SK-N-SH treated with all-trans-retinoic acid at 6 μM for 48 hours (cell line): ENCODE measurements at regions not wholly inside any gene's neighbourhood (a gene's known extent, or its start where the extent isn't known, plus 50 kb on each side); places are given as distances from the start of the nearest gene placed in this dataset.
"Not testable (repeated sequence)": the region's sequence is repeated elsewhere in the genome, so short reads cannot be mapped to it uniquely, and the experiment has no call there.

ENCODE experiments used
- ATAC-seq: fragments of 200-7000 bp; cut with Tn5 transposase; 3 replicates; pipeline ENCODE4 v1.9.1; 2020; ENCODE audit warnings: mild to moderate bottlenecking, moderate library complexity

- ATAC-seq, result peak; percentile 41; the same call in 2 of the 3 replicates
Measured at GRCh38 chr3:195669310-195669709, 51.5 kb upstream of the MUC20 start.

- not testable (repeated sequence) for ATAC-seq
Measured at GRCh38 chr3:195668131-195668766, 52.5 kb upstream of the MUC20 start.

- ATAC-seq, result not testable (repeated sequence)
Measured at GRCh38 chr3:195665311-195665710, 55.5 kb upstream of the MUC20 start.

GRCh38 chr3:195664131-195664530 lies 56.6 kb upstream of the MUC20 start:
- not testable (repeated sequence) for ATAC-seq

GRCh38 chr3:195659136-195659533 lies 61.6 kb upstream of the MUC20 start:
- ATAC-seq, result not testable (repeated sequence)

GRCh38 chr3:195658381-195659135 lies 62.2 kb upstream of the MUC20 start:
- peak; percentile 77 for ATAC-seq

- ATAC-seq, result peak; percentile 79
Measured at GRCh38 chr3:195657475-195658372, 63.1 kb upstream of the MUC20 start.

GRCh38 chr3:195656091-195656490 lies 64.7 kb upstream of the MUC20 start:
- not testable (repeated sequence) for ATAC-seq

GRCh38 chr3:195654746-195655145 lies 66.0 kb upstream of the MUC20 start:
- ATAC-seq, result not testable (repeated sequence)

GRCh38 chr3:195654138-195654537 lies 66.6 kb upstream of the MUC20 start:
- ATAC-seq, result not testable (repeated sequence)

GRCh38 chr3:195653641-195654040 lies 67.1 kb upstream of the MUC20 start:
- ATAC-seq, result peak; percentile 56

GRCh38 chr3:195647912-195648702 lies 64.4 kb upstream of the APOD start:
- ATAC-seq, result not testable (repeated sequence)

GRCh38 chr3:195645872-195646271 lies 62.1 kb upstream of the APOD start:
- not testable (repeated sequence) for ATAC-seq

- not testable (repeated sequence) for ATAC-seq
Measured at GRCh38 chr3:195643245-195643644, 59.5 kb upstream of the APOD start.

- not testable (repeated sequence) for ATAC-seq
Measured at GRCh38 chr3:195642311-195642710, 58.6 kb upstream of the APOD start.

GRCh38 chr3:195638456-195638855 lies 54.7 kb upstream of the APOD start:
- not testable (repeated sequence) for ATAC-seq

GRCh38 chr3:195637473-195638233 lies 53.9 kb upstream of the APOD start:
- ATAC-seq, result not testable (repeated sequence)

- not testable (repeated sequence) for ATAC-seq
Measured at GRCh38 chr3:195637011-195637410, 53.3 kb upstream of the APOD start.

GRCh38 chr3:195635898-195636685 lies 52.4 kb upstream of the APOD start:
- ATAC-seq, result not testable (repeated sequence)

- ATAC-seq, result not testable (repeated sequence)
Measured at GRCh38 chr3:195635262-195635873, 51.6 kb upstream of the APOD start.
